Cardiac muscle cell (in vitro differentiated cells and primary cell): ENCODE measurements at regions not wholly inside any gene's neighbourhood (a gene's known extent, or its start where the extent isn't known, plus 50 kb on each side); places are given as distances from the start of the nearest gene placed in this dataset.
A peak's percentile ranks its signal among the peaks of the same experiment; 100 is the strongest.

Experiments
- DNase-seq, 2 donors: peaks; one replicate each; pipeline versions ENCODE4 v3.0.0 to v3.0.0-alpha.2; 2010 to 2017; ENCODE audit warnings: low read depth in 1 of 2, low spot score in 1 of 2
- H3K27ac ChIP-seq: fragments of 200-600 bp; sonication (generic); 2 replicates; pipeline ENCODE4 v1.5.1; 2016
- H3K27me3 ChIP-seq: fragments of 200-600 bp; sonication (generic); 2 replicates; pipeline ENCODE4 v1.6.0; 2016; ENCODE audit warnings: control low read depth
- H3K36me3 ChIP-seq: fragments of 200-600 bp; sonication (generic); 2 replicates; pipeline ENCODE4 v1.5.1; 2016; ENCODE audit warnings: control low read depth
- H3K4me1 ChIP-seq: fragments of 200-600 bp; sonication (generic); 2 replicates; pipeline ENCODE4 v1.8.1; 2017; ENCODE audit warnings: low read depth, mild to moderate bottlenecking, mixed run types
- H3K4me3 ChIP-seq: fragments of 200-600 bp; sonication (generic); 2 replicates; pipeline ENCODE4 v1.5.1; 2016; ENCODE audit warnings: mild to moderate bottlenecking
- H3K9me3 ChIP-seq: fragments of 200-600 bp; sonication (generic); 2 replicates; pipeline ENCODE4 v1.5.1; 2017; ENCODE audit warnings: low read depth, mild to moderate bottlenecking, control low read depth
- CTCF ChIP-seq: IDR thresholded peaks from 2 replicates; pipeline ENCODE4 v1.5.1; 2012; ENCODE audit warnings: low read depth, mild to moderate bottlenecking, low read length

- no peaks in the 10 kb centered on the region for H3K27me3 ChIP-seq
- TF ChIP-seq CTCF, result no peak
Measured at GRCh38 chr4:174117445-174117844, 166.0 kb downstream of the FBXO8 start.

GRCh38 chr4:174116021-174116420 is 167.4 kb downstream of the FBXO8 start:
- no peaks in the 10 kb centered on the region for H3K9me3 ChIP-seq
- H3K4me3 ChIP-seq, result no peak overlapping the region
- peaks cover 18% of the 10 kb centered on the region for H3K4me1 ChIP-seq
- DNase-seq, result no peak
- H3K36me3 ChIP-seq, result no peaks in the 10 kb centered on the region
- H3K27ac ChIP-seq, result no peak overlapping the region
- no peaks in the 10 kb centered on the region for H3K27me3 ChIP-seq
- TF ChIP-seq CTCF, result no peak

More at GRCh38 chr4:174117445-174117844, 166.0 kb downstream of the FBXO8 start:
- H3K9me3 ChIP-seq, result no peaks in the 10 kb centered on the region
- no peaks in the 10 kb centered on the region for H3K36me3 ChIP-seq
- DNase-seq, result no peak
- peaks cover 8% of the 10 kb centered on the region for H3K4me1 ChIP-seq
- H3K27ac ChIP-seq, result no peak overlapping the region
- H3K4me3 ChIP-seq, result no peak overlapping the region

GRCh38 chr4:174111422-174111821 is 172.0 kb downstream of the FBXO8 start:
- DNase-seq, result no peak
- H3K9me3 ChIP-seq, result no peaks in the 10 kb centered on the region
- H3K4me3 ChIP-seq, result no peak overlapping the region
- H3K36me3 ChIP-seq, result no peaks in the 10 kb centered on the region
- H3K27me3 ChIP-seq, result no peaks in the 10 kb centered on the region
- no peak overlapping the region for H3K27ac ChIP-seq
- peaks cover 12% of the 10 kb centered on the region for H3K4me1 ChIP-seq
- TF ChIP-seq CTCF, result no peak

- no peaks in the 10 kb centered on the region for H3K9me3 ChIP-seq
- H3K4me3 ChIP-seq, result no peak overlapping the region
- TF ChIP-seq CTCF, result no peak
- no peak overlapping the region for H3K27ac ChIP-seq
- H3K4me1 ChIP-seq, result peaks cover 12% of the 10 kb centered on the region
- DNase-seq, result no peak
- no peaks in the 10 kb centered on the region for H3K27me3 ChIP-seq
- H3K36me3 ChIP-seq, result no peaks in the 10 kb centered on the region
Measured at GRCh38 chr4:174110180-174110579, 173.3 kb downstream of the FBXO8 start.

- peaks cover 12% of the 10 kb centered on the region for H3K4me1 ChIP-seq
- H3K27me3 ChIP-seq, result no peaks in the 10 kb centered on the region
- TF ChIP-seq CTCF, result no peak
- no peaks in the 10 kb centered on the region for H3K36me3 ChIP-seq
- no peaks in the 10 kb centered on the region for H3K9me3 ChIP-seq
- H3K4me3 ChIP-seq, result no peak overlapping the region
- no peak overlapping the region for H3K27ac ChIP-seq
- DNase-seq, result peak in 1 of 2 donors; percentile 86
Measured at GRCh38 chr4:174107746-174108354, 175.6 kb downstream of the FBXO8 start.
